UCSD-AML1 (cell line): ENCODE measurements at regions not wholly inside any gene's neighbourhood (a gene's known extent, or its start where the extent isn't known, plus 50 kb on each side); places are given as distances from the start of the nearest gene placed in this dataset.
A peak's percentile ranks its signal among the peaks of the same experiment; 100 is the strongest.
"Not testable (repeated sequence)": the region's sequence is repeated elsewhere in the genome, so short reads cannot be mapped to it uniquely, and the experiment has no call there.

Source experiments
- DNase-seq: peaks from one replicate; lab custom pipeline; 2025; ENCODE audit not compliant: unreplicated experiment; lab: John Stamatoyannopoulos, UW

DNA sequence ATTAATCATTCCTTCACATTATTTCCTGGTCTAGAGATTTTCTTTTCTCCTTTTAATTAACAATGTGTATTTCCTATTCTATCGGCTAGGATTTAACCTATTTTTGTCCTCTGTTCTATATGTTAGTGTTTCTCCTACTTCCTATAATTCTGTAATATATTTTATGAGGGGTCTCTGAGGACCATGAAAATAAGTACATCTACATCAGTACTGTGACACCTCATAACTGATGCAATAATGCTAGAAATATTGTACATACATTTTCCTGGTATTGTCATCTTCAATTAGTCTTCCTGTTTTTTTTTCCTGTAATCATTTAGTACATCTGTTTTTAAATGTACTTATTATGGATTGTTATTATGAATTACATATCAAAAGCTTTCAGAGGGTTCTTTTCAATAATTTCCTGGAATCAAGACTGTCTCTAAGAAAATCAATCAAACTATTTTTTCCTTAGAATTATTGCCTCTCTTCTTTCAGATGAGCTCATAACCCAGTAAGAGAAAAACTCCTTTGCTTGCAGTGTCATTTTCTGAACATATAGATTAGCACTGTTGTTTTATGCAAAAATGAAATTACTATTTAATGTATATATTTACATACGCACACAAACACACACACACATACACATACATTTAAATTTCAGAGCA lies 1004.3 kb downstream of the SLITRK5 start:
- no peak for DNase-seq

DNA sequence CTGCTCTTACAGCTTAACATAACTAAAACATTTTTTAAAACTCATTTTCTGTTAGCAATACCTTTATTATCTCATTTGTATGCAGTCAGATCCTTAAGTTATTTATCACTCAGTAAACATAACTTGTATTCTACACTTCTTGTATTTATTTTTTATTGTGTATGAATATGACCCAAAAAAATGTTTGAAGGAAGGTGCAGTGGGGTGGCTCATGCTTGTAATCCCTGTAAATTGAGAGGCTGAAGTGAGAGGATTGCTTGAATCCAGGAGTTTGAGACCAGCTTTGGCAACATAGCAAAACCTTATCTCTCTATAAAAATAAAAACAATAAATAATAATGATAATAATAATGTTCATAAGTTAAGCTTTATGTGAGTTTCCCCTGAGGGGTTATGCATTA lies 1004.8 kb downstream of the SLITRK5 start:
- DNase-seq: no peak

DNA sequence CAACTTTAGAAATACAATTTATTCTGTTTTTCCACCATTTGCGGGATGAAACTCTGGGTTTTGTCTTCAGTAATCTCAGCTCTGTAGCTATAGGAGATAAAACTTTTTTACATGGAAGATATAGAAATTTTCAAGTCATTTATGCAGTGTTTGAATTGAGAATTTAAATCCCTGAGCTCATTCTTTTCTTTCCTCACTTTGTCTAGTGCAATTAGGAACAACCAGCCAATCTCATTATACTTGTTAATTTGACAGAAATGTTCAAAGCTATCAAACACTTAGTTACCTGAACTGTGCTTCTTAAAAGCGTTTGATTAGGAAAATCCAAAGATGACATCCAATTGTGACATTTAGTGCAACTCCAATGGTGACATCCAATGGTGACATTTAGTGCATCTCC lies 1014.3 kb downstream of the SLITRK5 start:
- DNase-seq: no peak

DNA sequence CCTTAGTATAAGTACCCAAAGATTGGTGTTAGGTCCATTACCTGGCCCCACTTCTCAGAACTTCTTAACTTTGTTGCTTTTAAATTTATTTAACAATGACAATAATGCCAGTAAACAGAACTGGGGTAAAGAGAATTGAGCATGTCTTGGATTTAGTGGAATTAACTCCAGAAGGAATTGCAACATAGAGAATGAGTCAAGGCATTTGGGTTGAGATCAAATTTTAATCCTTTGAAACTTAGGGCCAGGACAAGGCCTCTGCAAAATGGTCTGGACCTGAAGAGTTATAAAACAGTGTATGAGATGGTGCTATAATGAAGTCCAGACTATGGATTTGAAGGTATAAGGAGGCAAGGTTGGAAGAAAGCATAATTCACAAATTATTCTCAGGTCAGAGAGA lies 1030.4 kb downstream of the SLITRK5 start:
- no peak for DNase-seq

DNA sequence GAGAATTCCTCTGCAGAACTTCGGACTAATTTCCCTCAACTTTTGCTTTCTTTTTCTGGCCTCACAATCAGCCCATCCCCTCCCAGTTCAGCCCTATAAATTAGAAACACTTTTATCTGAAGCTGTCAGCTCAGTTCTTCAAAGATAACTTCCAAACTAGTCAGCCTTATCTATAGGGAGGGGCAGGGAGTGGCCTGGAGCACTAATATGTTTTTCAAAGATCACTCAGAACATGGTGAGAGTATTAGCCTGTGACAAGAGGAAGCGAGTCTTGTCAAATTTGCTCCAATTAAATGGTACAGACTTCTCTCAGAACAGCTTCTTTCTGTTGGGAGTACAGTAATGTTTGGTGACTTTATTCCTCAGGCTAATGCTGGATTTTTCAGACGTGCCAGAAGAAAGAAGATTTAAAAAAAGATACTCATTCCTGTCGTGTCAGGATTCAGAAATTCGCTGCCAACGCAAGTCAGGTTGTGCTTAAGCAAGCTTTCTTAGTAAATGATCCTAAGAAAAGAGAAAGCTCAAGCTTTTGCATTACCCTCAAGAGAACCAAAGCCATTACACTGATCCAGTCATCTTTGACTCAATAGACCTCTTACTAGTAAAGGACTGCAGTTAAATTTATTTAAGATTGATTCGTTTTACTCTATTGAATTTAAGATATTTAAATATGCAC lies 1033.6 kb downstream of the SLITRK5 start:
- DNase-seq: no peak

DNA sequence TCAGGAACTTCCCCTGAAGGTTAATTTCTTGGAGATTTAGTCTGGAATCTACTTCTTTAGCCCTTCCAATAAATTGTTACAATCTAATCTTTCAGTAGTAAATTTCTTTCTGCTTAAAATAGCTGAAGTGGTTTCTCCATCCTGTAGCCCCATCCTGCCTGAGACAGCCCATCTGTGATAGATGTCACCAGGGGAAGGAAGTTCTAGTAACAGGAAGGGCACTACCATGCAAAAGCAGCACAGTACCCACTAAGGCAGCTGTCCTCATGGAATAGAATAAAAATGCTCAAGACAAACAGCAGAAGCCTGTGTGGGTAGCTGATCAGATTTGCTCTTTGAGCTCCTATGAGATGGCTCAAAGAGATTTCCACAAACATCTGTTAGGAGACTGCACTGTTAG lies 1036.5 kb downstream of the SLITRK5 start:
- DNase-seq: peak; percentile 41

DNA sequence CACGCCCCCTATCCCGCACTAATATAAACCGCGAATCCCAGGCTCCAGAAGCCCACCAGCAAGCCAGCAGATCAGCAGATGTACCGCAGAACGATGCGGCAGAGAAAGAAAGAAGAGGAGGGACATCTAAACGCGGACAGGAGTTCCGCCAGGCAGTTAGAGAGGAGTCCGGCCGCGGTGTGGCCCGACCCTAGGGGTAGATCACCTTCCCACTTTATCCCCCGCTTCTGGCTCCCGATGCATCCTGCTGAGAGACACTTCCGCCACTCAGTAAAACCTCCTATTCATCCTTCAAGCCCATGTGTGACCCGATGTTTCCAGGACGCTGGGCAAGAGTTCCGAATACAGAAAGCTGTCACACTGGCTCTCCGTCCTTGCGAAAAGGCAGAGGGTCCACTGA lies 1046.8 kb downstream of the SLITRK5 start:
- DNase-seq: no peak

DNA sequence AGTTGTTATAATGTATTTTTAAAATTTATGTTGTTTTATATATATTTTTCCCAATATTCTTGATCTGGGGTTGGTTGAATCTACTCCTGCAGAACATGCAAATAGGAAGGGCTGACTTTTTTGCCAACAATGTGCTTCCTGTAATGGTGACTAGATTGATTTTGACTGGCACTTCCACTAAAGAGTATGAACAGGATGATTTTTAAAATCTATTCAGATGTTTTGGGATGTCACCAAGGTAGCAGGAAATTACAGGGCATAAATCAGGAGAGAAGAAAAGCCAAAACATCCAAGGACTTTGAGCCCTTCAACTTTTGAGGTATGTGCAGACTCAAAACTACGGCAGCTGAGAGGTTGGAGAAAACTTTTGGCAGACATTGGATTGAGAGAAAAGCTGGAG lies 1047.6 kb downstream of the SLITRK5 start:
- no peak for DNase-seq

DNA sequence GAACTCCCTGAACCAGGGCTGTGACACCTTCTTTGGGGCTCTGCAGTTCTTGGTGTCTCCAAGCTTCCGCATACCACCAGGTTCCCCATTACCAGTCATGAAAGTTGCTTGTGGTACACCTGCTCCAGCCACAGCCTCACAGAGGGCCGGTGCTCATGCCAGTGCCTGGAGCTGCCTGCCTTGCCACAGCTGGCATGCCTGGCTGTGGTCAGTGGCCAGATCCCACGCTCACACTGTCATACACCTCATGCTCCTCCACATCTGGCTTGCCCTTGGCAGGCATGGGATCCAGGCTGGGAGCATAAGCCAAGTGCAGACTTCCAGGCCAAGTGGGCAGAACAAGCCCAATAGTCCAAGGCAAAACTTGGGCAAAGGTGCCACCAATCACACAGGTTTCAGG lies 1054.9 kb downstream of the SLITRK5 start:
- DNase-seq: peak; percentile 4

DNA sequence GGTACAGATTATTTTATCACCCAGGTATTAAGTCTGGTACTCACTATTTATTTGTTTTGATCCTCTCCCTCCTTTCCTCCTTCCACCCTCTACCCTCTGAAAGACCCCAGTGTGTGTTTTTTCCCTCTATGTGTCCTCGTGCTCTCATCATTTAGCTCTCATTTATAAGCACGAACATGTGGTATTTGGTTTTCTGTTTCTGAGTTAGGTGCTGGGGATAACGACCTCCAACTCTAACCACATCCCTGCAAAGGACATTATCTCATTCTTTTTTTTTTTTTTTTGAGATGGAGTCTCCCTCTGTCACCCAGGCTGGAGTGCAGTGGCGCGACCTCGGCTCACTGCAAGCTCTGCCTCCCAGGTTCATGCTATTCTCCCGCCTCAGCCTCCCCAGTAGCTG lies 1056.1 kb downstream of the SLITRK5 start:
- not testable (repeated sequence) for DNase-seq

DNA sequence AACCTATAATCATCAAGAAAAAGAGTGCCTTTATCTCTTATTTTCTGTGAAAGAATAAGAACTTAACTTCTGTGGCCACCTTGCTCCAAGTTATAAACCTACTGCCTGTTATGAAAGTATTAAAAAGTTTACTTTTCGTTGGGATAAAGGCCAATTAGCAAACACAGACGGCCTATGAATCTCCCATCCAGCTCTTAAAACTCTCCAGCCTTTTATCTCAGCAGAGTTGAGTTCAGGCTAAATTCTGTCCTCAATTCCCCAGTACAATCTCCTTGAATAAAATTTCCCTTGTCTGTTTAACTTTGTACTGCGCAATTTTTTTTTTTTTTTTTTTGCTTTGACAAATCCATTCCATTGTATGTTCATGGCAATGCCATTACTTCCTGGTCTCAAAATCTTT lies 1058.4 kb downstream of the SLITRK5 start:
- DNase-seq: no peak

DNA sequence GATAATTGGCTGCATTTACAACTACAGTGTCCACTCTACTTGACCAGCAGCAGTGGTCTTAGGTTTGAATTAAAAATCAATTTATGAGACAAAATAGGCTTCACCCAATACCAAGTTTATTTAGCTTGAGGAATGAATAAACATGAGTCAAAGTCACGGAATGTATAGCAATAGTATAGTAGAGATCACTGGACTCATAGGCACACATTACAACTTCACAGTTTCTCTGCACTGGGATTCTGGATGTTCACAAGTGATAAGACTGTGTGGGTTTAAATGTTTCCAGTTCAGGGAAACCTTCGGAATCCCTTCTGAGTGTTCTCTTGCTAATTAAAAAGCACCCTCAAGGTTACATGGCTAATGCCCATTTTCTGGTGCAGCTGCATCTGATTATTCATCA lies 1064.9 kb downstream of the SLITRK5 start:
- no peak for DNase-seq

DNA sequence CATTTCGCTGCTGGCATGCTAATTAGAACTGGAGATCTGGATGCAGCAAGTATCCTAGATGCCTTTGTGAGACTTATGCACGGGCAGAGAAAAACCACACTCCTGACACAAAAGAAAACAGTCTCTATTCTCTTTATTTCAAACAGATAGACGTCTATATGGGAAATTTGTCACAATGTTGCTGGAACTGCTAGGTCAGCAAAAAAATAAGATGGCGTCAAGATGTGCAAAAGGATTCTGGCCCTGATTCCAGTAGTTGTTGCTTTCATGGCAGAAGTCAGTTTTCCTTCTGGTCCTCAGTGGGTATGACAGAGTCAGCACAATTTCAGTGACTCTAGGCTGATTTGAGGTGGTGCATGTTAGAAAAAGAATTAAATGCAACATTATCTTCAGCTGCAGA lies 1068.0 kb downstream of the SLITRK5 start:
- no peak for DNase-seq

DNA sequence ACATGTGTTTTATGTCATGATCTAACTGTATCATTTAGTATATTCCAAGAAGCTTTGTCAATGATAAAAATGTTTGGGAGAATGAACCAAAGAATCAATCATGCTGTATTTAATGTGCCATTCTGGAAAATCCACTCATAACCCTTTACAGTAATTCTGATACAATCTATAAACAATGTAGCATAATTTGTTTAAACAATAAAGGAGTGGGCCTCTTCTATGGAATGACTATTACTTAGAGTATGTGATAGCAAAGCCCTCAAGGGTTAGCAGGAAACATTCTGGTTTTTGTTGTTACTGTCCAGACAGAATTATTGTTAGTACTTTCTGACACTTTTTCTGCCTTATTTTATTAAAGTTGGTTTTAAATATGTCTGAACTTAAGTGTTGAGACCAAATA lies 1073.1 kb downstream of the SLITRK5 start:
- no peak for DNase-seq

DNA sequence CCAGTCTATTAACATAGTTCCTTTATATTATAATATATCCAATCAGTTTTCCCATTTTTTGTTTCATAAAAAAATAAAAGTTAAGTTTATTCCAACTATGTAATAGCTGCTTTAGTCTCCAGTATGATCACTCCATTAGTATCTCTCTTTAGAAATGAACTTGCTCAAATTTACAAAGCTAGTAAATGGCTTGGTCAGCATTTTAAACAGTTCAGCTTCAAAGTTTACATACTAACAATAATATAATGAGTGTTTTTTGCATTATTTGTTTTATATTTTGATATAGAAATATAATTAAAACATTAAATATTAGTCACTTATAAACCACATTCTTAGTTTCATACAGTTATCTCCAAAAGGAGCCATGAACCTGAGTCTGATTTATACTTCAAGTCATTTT lies 1073.8 kb downstream of the SLITRK5 start:
- DNase-seq: no peak

DNA sequence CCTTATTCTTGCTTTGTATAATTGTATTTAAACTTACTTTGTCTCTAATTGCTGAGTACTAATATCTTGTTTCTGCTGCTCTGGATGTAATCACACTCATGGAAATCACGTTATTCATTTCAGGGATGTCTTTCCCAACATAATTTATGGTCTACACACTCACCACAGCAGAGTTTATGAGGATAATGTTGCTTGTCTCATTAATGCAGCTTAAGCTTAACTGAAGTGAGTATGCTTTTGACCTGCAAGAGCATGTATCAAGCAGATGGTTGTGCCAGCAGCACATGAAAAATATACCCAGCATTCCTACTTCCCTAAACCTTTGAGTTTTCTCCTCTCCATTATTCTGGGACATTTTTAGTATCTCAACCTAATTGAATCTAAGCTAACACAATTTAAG lies 1080.9 kb downstream of the SLITRK5 start:
- no peak for DNase-seq

DNA sequence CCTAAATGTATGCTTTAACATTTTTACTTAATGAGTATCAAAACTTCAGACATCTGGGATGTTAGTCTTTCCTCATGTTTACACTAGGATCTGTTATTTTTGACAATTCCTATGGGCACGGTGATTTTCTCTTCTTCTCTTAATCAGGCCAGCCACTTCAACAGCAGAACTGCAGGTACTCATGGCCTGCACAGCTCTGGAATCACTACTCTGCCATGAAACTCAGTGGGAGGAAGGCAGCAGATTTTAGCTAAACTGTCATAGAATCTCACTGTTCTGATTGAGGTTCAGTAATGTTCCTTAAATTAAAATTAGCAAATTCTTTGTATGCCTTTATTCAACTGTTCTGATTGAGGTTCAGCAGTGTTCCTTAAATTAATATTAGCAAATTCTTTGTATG lies 1083.0 kb downstream of the SLITRK5 start:
- no peak for DNase-seq

DNA sequence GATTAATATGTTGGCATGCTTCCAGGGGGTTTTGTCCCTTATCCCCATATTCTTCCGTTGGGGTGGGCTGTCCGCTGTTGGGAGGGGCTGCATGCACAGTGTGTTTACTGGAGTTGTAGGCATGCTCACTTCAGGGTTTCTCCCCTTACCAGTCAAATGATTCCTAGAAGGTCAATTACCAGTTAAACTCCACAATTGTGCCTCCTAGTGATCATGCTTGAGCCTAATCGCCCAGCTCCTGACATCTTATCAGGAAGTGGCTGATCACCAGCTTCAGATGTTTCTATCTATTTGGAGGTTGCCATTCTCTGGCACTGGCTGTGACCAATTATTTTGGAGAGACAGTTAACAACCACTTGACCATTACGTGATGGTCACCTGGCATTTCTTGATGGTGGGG lies 1090.0 kb downstream of the SLITRK5 start:
- DNase-seq: no peak

DNA sequence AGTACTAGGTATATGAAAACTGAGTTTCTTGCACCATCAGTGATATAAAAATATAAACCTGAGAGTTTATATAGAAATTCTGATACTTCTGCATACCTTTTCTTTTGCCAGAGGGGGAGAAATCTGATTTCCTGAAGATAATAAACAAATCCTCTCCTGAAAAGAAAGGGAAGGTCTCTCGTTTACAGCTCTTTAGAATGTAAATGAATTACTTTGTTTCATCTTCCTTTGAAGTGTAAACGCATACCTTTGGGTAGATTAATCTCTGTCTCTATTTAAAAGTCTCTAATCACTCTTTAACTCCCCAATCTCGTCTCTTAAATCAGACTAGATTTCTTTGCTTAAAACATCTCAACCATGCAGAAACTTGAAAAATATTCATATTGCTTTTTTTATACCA lies 1092.9 kb downstream of the SLITRK5 start:
- no peak for DNase-seq

DNA sequence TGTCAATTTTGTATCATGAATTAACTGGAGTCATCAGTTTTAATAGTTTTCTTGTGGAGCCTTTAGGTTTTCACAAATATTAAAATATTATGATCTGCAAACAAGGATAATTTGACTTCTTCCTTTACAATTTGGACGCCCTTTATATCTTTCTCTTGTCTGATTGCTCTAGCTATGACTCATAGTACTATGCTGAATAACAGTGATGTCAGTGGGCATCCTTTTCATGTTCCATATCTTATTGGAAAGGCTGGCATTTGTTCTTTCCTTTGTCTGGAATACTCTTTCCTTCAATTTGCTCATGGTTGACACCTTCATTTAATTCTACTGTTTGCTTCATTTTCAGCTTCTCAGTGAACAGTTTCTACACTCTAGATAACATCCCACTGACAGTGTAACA lies 1129.3 kb downstream of the SLITRK5 start:
- no peak for DNase-seq

DNA sequence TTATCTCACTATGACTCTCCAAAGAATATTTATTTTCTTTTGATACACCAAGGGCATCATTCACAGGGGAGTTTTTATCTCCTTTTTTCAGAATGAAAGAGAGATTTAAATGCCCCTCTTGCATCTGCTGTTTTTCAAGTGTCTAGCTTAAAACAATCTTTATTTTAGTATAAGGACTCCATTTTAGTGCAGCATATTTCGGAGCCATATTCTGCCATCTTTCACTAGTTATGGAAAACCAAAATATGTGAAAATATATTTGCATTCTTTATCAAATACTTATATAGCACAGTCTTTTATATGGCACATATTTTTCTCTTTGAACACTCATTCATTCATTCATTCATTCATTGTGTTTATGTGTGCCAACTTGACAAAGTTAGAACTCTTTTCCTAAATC lies 1130.2 kb downstream of the SLITRK5 start:
- no peak for DNase-seq

DNA sequence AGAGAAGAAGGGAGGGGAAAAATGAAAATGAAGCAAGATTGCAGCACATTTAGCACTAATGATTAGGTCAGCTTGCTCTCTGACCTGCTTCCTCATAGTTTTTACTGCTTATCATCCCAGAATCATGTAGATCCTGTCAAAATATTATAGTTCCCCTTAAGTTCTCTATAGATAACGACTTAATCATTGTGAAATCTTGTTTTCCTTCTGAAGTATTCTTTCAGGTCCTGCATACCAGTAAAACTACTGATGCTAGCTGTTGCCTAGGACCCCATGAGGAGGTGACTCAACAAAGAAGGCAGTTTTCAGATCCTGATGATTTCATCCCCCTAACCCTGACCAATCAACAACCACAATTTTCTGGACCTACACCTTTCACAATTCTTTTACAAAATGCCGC lies 1131.7 kb downstream of the SLITRK5 start:
- no peak for DNase-seq

DNA sequence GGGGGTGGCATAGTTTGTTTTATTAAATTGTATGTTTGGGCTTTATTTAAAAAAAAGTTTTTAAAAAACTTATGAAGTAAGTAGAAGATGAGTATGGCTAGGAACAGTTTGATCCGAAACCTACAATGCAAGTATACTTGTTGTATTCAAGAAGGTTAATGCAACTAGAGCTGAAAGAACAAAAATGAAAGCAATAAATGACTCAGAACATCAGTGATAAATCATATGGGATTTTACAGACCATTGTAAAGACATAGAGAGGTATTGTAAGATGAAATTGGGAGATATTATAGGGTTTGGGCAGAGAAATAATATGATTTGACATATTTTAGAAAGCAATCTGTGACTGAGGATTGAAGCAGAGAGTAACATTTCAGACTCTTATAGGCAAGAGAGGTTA lies 1135.3 kb downstream of the SLITRK5 start:
- DNase-seq: no peak
